ENCODE measurements at regions not wholly inside any gene's neighbourhood (a gene's known extent, or its start where the extent isn't known, plus 50 kb on each side); places are given as distances from the start of the nearest gene placed in this dataset.

DNA sequence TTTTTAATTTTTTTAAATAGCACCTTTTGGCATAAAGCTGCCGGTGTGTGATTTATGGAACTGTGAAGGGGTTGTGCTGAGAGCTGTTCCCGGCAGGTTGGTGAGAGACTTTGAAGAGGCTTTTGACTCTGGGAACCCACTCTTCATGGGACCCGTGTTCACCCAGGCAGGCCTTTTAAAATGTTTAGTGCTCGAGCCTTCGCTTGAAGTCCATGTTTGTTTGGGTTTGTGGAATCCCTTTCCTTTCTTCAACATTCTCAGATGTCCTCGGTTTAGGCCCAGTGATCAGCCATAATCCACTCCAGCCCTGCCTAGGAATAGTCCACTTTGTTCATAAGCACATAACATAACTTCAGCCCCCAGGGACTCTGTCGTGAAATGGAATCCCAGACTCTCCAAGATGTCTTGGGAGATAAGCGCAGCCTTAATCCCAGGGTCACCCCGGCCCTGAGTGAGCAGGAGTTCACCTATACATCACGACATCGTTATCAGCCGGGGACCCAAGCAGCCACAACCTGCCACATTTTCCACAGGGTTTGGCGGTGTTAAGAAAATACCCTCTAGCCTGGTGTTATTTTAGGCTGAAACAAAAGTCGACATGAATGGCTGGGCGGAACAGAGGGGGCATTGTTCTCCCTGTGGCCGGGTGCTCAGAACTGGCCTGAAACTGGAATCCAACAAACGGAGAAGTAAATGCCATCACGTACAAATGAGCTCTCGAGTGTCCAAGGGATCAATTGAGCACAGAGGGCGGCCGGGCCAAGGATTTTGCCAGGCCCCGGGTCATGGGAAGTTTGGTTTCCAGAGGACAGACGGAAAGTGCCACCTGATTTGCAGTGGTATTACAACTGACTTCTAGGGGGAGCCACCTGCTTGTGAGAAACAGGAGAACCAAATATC, 145.7 kb upstream of the IRX3 start:
- ATAC-seq (no peak), DNase-seq (no peak)
- TF ChIP-seq, protein P1, sequence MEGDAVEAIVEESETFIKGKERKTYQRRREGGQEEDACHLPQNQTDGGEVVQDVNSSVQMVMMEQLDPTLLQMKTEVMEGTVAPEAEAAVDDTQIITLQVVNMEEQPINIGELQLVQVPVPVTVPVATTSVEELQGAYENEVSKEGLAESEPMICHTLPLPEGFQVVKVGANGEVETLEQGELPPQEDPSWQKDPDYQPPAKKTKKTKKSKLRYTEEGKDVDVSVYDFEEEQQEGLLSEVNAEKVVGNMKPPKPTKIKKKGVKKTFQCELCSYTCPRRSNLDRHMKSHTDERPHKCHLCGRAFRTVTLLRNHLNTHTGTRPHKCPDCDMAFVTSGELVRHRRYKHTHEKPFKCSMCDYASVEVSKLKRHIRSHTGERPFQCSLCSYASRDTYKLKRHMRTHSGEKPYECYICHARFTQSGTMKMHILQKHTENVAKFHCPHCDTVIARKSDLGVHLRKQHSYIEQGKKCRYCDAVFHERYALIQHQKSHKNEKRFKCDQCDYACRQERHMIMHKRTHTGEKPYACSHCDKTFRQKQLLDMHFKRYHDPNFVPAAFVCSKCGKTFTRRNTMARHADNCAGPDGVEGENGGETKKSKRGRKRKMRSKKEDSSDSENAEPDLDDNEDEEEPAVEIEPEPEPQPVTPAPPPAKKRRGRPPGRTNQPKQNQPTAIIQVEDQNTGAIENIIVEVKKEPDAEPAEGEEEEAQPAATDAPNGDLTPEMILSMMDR (IDR thresholded peaks at IDR 0.05), result no peak
- Histone ChIP-seq H3K4me1 (ENCODE audit: low read depth) (no peaks in the 10 kb centered on the region), H3K9me3 (peaks cover 2% of the 10 kb centered on the region), H3K36me3 (ENCODE audit: low read depth) (no peaks in the 10 kb centered on the region), H3K4me3 (no peak overlapping the region)
- intact Hi-C loops (cut with DNase I, micrococcal nuclease), result no loop called here

DNA sequence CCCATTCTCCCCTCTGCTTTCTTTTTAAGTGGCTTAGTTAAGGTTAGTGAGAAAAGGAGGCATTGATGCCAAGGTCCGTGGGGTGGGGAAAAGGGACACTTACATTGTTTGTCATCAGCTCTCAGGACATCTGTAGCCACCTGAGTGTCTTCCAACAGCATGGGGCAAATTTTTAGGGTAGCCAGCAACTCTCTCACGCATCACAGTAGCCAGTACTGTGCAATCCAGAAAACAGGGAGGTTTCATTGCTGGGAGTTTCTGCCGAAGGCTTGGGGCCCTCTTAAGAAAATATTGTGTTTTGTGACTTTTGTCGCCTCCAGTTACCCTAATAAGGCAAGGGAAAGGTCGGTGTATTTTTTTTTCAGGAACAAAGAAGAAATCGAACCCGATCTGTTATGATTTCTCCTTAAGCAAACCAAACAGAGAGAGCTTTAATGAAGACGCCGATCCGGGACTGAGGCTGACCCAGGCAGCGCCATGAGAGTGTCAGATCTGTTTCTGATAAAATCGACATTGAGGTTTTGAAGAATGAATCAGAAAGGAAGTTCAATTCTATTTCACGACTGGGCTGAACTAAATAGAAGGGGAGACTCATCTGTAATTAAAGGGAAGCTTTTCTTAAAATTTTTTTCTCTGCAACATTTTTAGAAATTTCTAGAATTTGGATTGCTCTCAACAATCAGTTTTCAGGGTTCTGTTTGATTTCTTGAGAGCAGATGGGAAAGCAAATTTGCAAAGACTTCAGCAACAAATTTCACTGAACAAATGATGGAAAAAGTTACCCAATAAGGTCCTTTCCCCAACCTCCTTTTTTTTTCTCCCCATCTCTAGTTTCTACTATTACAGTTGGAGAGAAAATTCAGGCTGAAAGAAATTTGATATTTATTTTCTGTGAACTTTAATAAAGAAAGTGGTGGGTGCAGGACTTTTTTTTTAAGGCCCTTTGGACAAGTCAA, 144.7 kb upstream of the IRX3 start:
- Histone ChIP-seq H3K9me3 (peaks cover 2% of the 10 kb centered on the region), H3K4me1 (ENCODE audit: low read depth) (no peaks in the 10 kb centered on the region), H3K36me3 (ENCODE audit: low read depth) (no peaks in the 10 kb centered on the region), H3K4me3 (no peak overlapping the region)
- TF ChIP-seq, protein P1 (IDR thresholded peaks at IDR 0.05), result no peak
- intact Hi-C loops (cut with DNase I, micrococcal nuclease), result no loop called here
- ATAC-seq (no peak), DNase-seq (no peak)

DNA sequence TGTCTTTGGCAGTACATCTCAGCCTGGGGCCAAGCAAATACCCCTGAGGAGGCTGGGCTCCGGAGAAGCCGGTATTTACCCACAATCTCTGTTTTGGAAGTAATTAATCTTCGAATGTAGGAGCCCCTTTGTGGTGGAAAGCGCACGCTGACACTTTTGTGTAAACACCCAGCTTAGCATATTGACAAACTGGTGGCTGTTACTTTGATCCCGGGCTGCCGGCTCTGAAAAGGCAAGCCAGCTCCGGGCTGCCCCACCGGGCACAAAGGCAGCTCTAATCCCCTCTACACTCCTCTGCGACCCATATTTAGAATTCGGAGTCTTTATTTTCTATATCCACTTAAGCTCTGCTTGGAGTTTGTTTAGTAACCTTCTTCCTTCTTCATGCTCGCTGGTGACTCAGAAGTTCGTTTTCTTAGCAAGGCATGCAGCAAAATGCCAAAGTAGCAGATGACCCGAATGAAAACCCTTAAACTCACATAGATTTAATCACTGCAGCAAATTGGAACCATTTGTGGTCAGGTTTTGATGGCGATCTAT, 144.0 kb upstream of the IRX3 start:
- Histone ChIP-seq H3K4me1 (ENCODE audit: low read depth) (no peaks in the 10 kb centered on the region), H3K36me3 (ENCODE audit: low read depth) (no peaks in the 10 kb centered on the region), H3K4me3 (no peak overlapping the region), H3K9me3 (peaks cover 2% of the 10 kb centered on the region)
- TF ChIP-seq, protein P1 (IDR thresholded peaks at IDR 0.05), result no peak
- ATAC-seq (no peak), DNase-seq (no peak)
- intact Hi-C loops (cut with DNase I, micrococcal nuclease), result no loop called here

DNA sequence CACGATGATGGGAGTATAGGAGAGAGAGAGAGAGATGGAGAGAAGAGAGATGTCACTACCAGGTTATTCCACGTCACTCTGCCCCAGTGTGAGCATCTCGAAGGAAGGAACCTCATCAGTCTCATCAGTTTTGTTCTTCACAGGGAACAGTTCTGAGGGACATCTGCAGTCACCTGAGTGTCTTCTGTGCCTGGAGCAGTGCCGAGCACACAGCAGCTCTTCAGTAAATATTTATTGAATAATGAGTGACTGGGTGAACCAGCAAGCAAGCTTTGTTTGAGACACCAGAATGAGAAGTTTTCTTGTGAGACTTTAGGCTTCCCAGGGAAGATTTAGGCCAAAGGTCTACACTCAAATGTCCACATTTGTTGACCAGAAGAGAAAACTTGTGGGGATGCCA, 142.4 kb upstream of the IRX3 start:
- intact Hi-C loops (cut with DNase I, micrococcal nuclease), result no loop called here
- no peak for ATAC-seq
- Histone ChIP-seq H3K4me3 (no peak overlapping the region), H3K4me1 (ENCODE audit: low read depth) (no peaks in the 10 kb centered on the region), H3K36me3 (ENCODE audit: low read depth) (no peaks in the 10 kb centered on the region), H3K9me3 (peaks cover 2% of the 10 kb centered on the region)
- DNase-seq, result no peak
- TF ChIP-seq, protein P1 (IDR thresholded peaks at IDR 0.05), result no peak

DNA sequence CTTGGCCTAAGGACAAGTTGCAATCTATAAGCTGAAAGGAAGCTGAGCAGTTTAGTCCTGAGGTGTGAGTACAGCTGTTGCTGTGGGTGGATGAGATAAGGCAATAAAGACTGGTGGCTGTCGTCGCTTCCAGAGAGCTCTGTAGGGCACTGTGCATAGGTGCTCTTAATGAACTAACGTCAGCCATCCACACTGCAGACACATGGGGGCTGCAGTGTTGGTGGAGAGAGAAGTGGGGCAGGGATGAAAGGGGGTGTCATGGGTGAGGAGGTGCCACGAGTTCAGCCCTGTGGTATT, 139.9 kb upstream of the IRX3 start:
- ATAC-seq (no peak), DNase-seq (no peak)
- Histone ChIP-seq H3K9me3 (peaks cover 2% of the 10 kb centered on the region), H3K36me3 (ENCODE audit: low read depth) (no peaks in the 10 kb centered on the region), H3K4me3 (no peak overlapping the region), H3K4me1 (ENCODE audit: low read depth) (no peaks in the 10 kb centered on the region)
- TF ChIP-seq, protein P1 (IDR thresholded peaks at IDR 0.05), result no peak
- intact Hi-C loops (cut with DNase I, micrococcal nuclease), result no loop called here
